ENCODE measurements at regions not wholly inside any gene's neighbourhood (a gene's known extent, or its start where the extent isn't known, plus 50 kb on each side); places are given as distances from the start of the nearest gene placed in this dataset.

DNA sequence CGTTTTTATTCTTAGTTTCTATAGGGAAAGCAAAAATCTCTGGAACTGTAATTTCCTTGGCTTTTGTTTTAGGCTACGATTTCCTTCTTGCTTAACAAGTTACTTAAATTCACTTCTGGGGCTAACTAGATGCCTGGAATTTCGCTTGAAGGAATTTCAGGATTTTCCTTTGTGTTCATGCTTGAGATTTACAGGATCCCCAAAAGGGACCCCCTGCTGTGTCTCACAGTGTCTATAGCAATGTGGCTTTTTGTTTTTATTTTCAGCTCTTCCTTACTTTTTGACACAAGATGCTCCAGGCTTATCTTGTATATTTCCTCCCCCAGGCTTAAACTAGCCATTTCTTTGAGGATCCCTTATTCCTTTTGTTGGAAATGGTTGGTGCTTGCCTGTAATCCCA lies 95.5 kb upstream of the DPPA4 start:
- TF ChIP-seq, protein P1, sequence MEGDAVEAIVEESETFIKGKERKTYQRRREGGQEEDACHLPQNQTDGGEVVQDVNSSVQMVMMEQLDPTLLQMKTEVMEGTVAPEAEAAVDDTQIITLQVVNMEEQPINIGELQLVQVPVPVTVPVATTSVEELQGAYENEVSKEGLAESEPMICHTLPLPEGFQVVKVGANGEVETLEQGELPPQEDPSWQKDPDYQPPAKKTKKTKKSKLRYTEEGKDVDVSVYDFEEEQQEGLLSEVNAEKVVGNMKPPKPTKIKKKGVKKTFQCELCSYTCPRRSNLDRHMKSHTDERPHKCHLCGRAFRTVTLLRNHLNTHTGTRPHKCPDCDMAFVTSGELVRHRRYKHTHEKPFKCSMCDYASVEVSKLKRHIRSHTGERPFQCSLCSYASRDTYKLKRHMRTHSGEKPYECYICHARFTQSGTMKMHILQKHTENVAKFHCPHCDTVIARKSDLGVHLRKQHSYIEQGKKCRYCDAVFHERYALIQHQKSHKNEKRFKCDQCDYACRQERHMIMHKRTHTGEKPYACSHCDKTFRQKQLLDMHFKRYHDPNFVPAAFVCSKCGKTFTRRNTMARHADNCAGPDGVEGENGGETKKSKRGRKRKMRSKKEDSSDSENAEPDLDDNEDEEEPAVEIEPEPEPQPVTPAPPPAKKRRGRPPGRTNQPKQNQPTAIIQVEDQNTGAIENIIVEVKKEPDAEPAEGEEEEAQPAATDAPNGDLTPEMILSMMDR (conservative IDR thresholded peaks at IDR 0.05; ENCODE audit: low read depth, low read length) = no peak
- TF ChIP-seq EZH2 (IDR thresholded peaks at IDR 0.05; ENCODE audit: low read length, unreplicated experiment) = no peak

All from PC-3 (cell line).